Duodenal mucosa (tissue), 2 donors: ENCODE measurements at regions not wholly inside any gene's neighbourhood (a gene's known extent, or its start where the extent isn't known, plus 50 kb on each side); places are given as distances from the start of the nearest gene placed in this dataset.

Source experiments
- H3K27ac ChIP-seq: one replicate; pipeline ENCODE4 v1.7.0; 2013; ENCODE audit warnings: low read depth, low read length
- H3K27me3 ChIP-seq, 2 donors: one replicate each; pipeline ENCODE4 v1.7.0; 2013; ENCODE audit warnings: low read length in 2 of 2, control low read depth in 1 of 2; ENCODE audit not compliant: insufficient read depth in 2 of 2, control insufficient read depth in 1 of 2
- H3K36me3 ChIP-seq, 2 donors: one replicate each; pipeline ENCODE4 v1.7.0; 2013; ENCODE audit warnings: low read length in 2 of 2, control low read depth in 1 of 2; ENCODE audit not compliant: insufficient read depth in 2 of 2, control insufficient read depth in 1 of 2
- H3K4me1 ChIP-seq, 2 donors: one replicate each; pipeline ENCODE4 v1.7.0; 2013; ENCODE audit warnings: low read length in 2 of 2, control low read depth in 1 of 2; ENCODE audit not compliant: insufficient read depth in 2 of 2, control insufficient read depth in 1 of 2
- H3K4me3 ChIP-seq, 2 donors: one replicate each; pipeline ENCODE4 v1.7.0; 2013; ENCODE audit warnings: low read length in 2 of 2, low read depth in 1 of 2
- H3K9ac ChIP-seq, 2 donors: one replicate each; pipeline ENCODE4 v1.7.0; 2013; ENCODE audit warnings: low read length in 2 of 2, low read depth in 1 of 2
- H3K9me3 ChIP-seq, 2 donors: one replicate each; pipeline ENCODE4 v1.7.0; 2013; ENCODE audit warnings: low read length in 2 of 2, control low read depth in 1 of 2; ENCODE audit not compliant: control insufficient read depth in 1 of 2

DNA sequence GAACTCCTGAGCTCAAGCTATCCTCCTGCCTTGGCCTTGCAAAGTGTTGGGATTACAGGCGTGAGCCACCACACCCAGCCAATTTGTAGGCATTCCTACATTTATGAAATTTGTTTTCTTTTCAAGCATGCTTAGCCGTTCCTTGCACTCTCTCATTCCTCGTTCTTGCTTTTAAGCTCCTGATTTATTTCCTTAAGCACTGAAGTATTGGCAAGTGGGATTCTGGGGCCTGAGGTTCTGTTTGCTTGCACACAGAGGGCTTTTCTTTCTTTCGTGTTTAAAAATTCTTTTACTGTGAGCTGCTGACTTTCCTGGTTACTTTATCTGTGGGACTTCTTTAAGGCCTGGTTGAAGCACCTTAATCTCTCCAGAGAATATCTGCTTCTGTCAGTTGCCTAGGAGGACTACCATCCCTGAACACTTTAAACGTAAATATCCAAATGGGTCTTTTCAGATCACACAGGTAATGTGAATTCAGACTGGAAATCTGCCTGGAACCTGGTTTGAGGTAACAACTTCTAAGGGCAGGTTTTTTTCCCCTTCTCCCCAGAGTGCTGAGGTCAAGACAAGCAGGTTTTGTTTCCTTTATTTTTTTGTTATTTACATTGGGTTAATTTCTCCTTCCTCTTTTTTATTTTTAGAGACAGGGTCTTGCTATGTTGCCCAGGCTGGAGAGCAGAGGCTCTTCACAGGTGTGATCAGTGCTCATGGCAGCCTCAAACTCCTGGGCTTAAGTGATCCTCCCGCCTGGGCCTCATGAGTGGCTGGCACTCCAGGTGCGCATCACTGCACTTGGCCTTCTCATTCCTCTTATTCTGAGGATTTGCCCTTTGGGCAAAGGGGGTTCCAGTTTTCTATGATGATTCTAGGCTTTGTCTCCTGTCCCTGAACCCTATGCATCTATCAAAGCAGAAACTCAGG, 102.9 kb downstream of the PFKFB3 start:
- peaks cover 4 to 10% of the 10 kb centered on the region in 2 donors for H3K4me1 ChIP-seq

DNA sequence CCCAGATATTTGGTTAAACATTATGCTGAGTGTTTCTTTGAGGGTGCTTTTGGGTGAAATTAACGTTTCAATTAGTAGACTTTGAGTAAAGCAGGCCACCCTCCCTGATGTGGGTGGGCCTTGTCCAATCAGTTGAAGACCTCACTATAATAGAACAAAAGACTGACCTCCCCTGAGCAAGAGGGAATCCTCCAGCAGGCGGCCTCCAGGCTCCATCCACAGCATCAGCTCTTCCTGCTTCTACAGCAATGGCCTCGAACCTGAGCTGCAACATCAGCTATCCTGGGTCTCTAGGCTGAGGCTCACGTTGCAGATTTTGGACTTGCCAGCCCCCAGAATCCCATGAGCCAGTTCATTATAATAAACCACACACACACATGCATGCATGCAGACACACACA, 104.2 kb downstream of the PFKFB3 start:
- H3K36me3 ChIP-seq, result no peaks in the 10 kb centered on the region
- peaks cover 3 to 8% of the 10 kb centered on the region in 2 donors for H3K9me3 ChIP-seq
- H3K27ac ChIP-seq, result no peak overlapping the region
- H3K4me3 ChIP-seq, result no peak overlapping the region
- H3K9ac ChIP-seq, result no peak overlapping the region
- H3K27me3 ChIP-seq, result no peaks in the 10 kb centered on the region
- H3K4me1 ChIP-seq, result no peaks in the 10 kb centered on the region

More for the DNA sequence above, 102.9 kb downstream of the PFKFB3 start:
- no peak overlapping the region for H3K9ac ChIP-seq
- H3K4me3 ChIP-seq, result no peak overlapping the region
- no peaks in the 10 kb centered on the region for H3K36me3 ChIP-seq
- H3K27me3 ChIP-seq, result no peaks in the 10 kb centered on the region
- peaks cover 3 to 8% of the 10 kb centered on the region in 2 donors for H3K9me3 ChIP-seq
- H3K27ac ChIP-seq, result no peak overlapping the region

DNA sequence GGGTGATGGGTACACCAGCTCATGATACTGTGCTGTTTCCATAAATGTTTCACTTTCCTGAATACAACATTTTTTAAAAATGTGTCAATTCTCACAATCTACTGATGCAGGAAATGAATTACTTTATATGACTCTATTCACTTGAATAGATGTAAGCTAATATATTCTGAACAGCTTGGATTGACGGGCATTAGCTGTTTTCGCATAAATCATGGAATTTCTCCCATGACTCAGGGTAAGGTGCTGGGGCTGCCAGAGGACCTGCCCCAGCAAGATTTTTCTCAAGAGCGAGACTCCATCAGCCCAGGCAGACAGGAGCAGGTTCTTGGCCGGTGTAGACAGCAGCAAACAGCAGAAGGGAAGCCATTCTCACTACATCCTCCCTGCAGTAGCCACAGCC, 107.1 kb downstream of the PFKFB3 start:
- Histone ChIP-seq H3K27ac (no peak overlapping the region), H3K4me1 (peaks cover 12 to 15% of the 10 kb centered on the region in 2 donors), H3K27me3 (no peaks in the 10 kb centered on the region), H3K36me3 (no peaks in the 10 kb centered on the region), H3K4me3 (no peak overlapping the region), H3K9ac (no peak overlapping the region), H3K9me3 (peaks cover 3 to 8% of the 10 kb centered on the region in 2 donors)

DNA sequence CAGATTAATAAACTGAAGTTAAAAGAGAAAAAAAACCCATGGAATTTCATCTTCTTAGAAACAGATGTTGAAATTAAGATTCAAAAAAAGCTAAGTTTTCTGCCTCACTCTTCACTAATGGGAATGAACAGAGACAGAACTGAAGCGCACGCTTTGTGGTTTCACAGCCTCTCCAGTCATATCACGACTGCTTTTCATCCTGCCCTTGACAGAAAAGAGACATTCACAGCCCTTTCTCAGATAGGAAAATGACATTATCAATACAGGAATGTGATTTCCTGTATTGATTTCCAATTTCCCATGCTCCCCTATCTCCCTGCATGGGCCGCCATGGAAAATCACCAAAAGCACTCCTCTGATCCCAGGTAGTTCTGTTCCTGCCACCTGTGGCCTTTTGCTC, 108.2 kb downstream of the PFKFB3 start:
- Histone ChIP-seq H3K36me3 (no peaks in the 10 kb centered on the region), H3K4me3 (no peak overlapping the region), H3K27me3 (no peaks in the 10 kb centered on the region), H3K27ac (no peak overlapping the region), H3K9me3 (peaks cover 3 to 8% of the 10 kb centered on the region in 2 donors), H3K9ac (no peak overlapping the region), H3K4me1 (peaks cover 15 to 16% of the 10 kb centered on the region in 2 donors)

DNA sequence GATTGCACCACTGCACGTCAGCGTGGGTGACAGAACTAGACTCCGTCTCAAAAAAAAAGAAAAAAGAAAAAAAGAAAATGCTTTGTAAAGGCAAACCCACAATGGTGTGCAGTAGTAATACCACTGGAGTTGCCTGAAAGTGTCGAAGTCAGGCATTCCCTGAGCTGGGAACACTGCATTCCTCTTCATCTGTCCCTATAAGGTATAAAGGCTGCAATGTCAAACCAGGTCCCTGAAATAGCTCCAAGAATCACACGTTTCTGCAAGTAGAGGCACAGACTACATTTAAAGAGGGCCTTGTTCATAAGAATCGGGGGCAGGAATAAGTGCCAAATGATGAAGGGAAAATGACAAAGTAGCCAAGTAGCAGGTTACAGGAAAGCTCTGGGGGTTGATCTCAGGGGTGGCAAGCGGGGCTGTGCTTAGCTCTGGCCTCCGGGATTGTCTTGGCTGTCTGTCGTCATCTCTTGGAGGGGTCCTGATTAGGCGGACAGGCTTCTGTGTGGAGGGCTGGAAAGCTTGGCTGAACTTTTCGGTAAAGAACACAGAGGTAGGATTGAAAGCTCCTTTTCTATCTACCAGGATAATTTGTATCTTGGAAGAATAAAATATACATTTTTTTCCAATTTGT, 109.1 kb downstream of the PFKFB3 start:
- Histone ChIP-seq H3K9ac (no peak overlapping the region), H3K36me3 (no peaks in the 10 kb centered on the region), H3K27me3 (no peaks in the 10 kb centered on the region), H3K27ac (no peak overlapping the region), H3K9me3 (peaks cover 2 to 5% of the 10 kb centered on the region in 2 donors), H3K4me3 (no peak overlapping the region), H3K4me1 (peaks cover 15 to 16% of the 10 kb centered on the region in 2 donors)

DNA sequence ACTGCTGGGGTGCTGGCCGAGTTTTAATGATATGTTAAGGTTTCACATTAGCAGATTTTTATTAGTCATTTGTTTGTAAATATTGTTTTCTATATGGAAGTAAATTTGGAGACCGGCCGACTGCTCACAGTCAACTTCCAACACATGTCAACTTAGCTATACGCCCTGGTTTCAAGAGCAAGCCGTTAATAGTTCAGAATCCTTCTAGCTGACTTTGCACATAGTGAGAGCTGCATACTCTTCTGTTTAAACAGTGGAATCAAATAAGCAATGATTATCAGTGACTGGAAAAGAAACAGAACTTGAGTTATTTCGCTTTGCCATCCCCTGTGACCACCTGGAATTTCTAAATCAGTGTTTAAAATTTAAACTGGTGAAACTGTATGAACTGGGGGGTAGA, 109.9 kb downstream of the PFKFB3 start:
- Histone ChIP-seq H3K4me1 (peaks cover 15 to 16% of the 10 kb centered on the region in 2 donors), H3K9me3 (no peaks in the 10 kb centered on the region), H3K9ac (no peak overlapping the region), H3K4me3 (no peak overlapping the region), H3K27me3 (no peaks in the 10 kb centered on the region), H3K36me3 (no peaks in the 10 kb centered on the region), H3K27ac (no peak overlapping the region)

DNA sequence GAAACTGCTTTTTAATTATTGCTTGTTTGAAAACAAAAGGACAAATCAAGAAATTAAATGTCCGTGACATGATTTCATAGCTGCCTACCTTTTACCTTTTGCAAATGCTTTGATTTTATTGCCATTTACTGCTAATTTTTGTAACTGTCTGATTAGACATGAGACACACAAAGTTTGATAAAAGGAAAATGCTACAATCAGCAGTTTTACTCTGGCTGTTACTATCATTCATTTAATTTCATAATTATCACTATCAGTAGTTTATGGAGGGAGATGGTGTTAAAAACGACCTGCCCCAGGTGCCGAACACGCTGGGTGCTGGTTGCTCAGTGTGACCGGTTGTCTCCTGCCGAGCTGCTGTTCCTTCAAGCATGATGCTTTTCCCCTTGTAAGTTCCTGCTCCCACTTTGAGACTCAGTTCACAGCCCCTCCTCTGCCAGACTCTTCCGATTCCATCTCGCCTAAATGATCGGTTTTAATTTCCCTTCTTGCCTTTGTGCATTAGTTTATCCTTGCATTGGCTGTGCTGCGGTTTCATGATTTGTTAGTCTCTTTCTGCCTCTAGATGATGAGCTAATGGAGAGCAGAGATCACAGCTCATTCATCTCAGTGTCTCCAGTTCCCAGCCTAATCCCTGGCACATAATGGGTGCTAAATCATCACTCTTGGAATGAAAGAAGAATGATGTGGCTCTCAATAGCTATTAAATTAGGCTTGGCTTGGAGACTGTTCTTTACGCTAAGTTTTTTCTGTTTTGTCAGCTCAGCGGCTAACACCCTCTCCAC, 110.6 kb downstream of the PFKFB3 start:
- no peak overlapping the region for H3K9ac ChIP-seq
- peaks cover 15 to 16% of the 10 kb centered on the region in 2 donors for H3K4me1 ChIP-seq
- no peaks in the 10 kb centered on the region for H3K36me3 ChIP-seq
- no peak overlapping the region for H3K27ac ChIP-seq
- H3K27me3 ChIP-seq, result no peaks in the 10 kb centered on the region
- no peak overlapping the region for H3K4me3 ChIP-seq
- H3K9me3 ChIP-seq, result no peaks in the 10 kb centered on the region

DNA sequence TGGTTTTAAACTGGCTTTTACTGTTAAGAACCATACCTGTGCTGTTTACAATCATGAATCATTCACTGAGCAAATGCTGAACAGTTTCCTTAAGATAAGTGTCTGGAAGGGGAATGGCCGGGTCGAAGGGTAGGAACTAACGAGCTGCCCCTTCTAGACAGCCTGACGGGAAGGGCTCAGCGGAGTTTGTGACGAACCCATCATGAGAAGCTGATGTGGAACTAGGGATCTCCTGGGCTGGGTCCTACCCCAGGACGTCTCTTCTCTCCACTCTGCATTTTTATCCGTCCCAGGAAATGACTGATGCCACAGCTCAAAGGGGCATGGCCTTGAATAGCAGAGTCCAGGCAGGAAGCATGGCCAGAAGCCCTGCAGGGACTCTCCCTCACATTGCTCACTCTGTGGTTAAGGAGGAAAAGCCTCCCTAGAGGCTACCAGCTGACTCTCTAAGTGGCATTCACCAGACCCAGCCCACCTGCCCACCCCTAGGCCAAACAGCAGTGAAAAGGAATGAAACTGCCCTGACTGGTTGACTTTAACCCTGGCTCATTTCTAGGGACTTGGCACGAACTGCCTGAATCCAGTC, 112.0 kb downstream of the PFKFB3 start:
- H3K36me3 ChIP-seq, result no peaks in the 10 kb centered on the region
- no peaks in the 10 kb centered on the region for H3K27me3 ChIP-seq
- H3K4me1 ChIP-seq, result peaks cover 15 to 16% of the 10 kb centered on the region in 2 donors
- no peak overlapping the region for H3K4me3 ChIP-seq
- H3K27ac ChIP-seq, result peak overlapping the region; percentile 43
- no peaks in the 10 kb centered on the region for H3K9me3 ChIP-seq
- H3K9ac ChIP-seq, result peak overlapping the region in 1 of 2 donors; percentile 4

DNA sequence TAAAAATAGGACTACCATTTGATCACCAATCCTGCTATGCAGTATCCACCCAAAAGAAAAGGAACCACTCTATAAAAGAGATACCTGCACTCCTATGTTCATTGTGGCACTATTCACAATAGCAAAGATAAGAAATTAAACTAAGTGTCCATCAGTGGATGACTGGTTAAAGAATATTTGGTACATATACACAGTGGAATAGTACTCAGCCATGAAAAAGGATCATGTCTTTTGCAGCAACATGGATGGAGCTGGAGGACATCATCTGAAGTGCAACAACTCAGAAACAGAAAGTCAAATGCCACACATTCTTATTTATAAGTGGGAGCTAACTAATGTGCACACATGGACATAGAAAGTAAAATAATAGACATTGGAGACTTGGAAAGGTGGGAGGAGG, 116.4 kb downstream of the PFKFB3 start:
- no peaks in the 10 kb centered on the region for H3K27me3 ChIP-seq
- no peaks in the 10 kb centered on the region for H3K36me3 ChIP-seq
- no peak overlapping the region for H3K27ac ChIP-seq
- H3K4me3 ChIP-seq, result no peak overlapping the region
- H3K4me1 ChIP-seq, result peaks cover 4 to 10% of the 10 kb centered on the region in 2 donors
- no peak overlapping the region for H3K9ac ChIP-seq
- H3K9me3 ChIP-seq, result no peaks in the 10 kb centered on the region
